H9 (cell line): ENCODE measurements at regions not wholly inside any gene's neighbourhood (a gene's known extent, or its start where the extent isn't known, plus 50 kb on each side); places are given as distances from the start of the nearest gene placed in this dataset.
"Not testable (repeated sequence)": the region's sequence is repeated elsewhere in the genome, so short reads cannot be mapped to it uniquely, and the experiment has no call there.

Experiments
- DNase-seq: peaks from one replicate; pipeline ENCODE4 v3.0.0-alpha.2; 2017
- H2AFZ ChIP-seq: one replicate; pipeline ENCODE4 v1.6.1; 2013; ENCODE audit warnings: mild to moderate bottlenecking, low read length, control low read depth, moderate library complexity
- H2AK5ac ChIP-seq: 2 replicates; pipeline ENCODE4 v1.6.1; 2013; ENCODE audit warnings: low read length, control low read depth, mixed read lengths; ENCODE audit not compliant: insufficient read length
- H2BK120ac ChIP-seq: one replicate; pipeline ENCODE4 v1.6.1; 2013; ENCODE audit warnings: low read depth, mild to moderate bottlenecking, low read length, control low read depth, inconsistent platforms; ENCODE audit not compliant: poor library complexity, severe bottlenecking
- H2BK12ac ChIP-seq: 2 replicates; pipeline ENCODE4 v1.6.1; 2013; ENCODE audit warnings: low read length, control low read depth, mixed read lengths, low read depth; ENCODE audit not compliant: insufficient read length
- H2BK15ac ChIP-seq: 2 replicates; pipeline ENCODE4 v1.6.1; 2013; ENCODE audit warnings: low read depth, low read length, control low read depth
- H2BK20ac ChIP-seq: one replicate; pipeline ENCODE4 v1.6.1; 2013; ENCODE audit warnings: low read depth, mild to moderate bottlenecking, low read length, control low read depth, inconsistent platforms; ENCODE audit not compliant: poor library complexity, severe bottlenecking
- H2BK5ac ChIP-seq: 2 replicates; pipeline ENCODE4 v1.6.1; 2013; ENCODE audit warnings: low read length, control low read depth, mixed read lengths; ENCODE audit not compliant: insufficient read length
- H3K14ac ChIP-seq: 2 replicates; pipeline ENCODE4 v1.6.1; 2013; ENCODE audit warnings: low read length, control low read depth; ENCODE audit not compliant: insufficient read depth
- H3K18ac ChIP-seq: 2 replicates; pipeline ENCODE4 v1.6.1; 2013; ENCODE audit warnings: low read depth, mild to moderate bottlenecking, mixed read lengths, low read length, control low read depth; ENCODE audit not compliant: insufficient read length
- H3K23ac ChIP-seq: 2 replicates; pipeline ENCODE4 v1.6.1; 2013; ENCODE audit warnings: low read length, control low read depth, mixed read lengths, low read depth; ENCODE audit not compliant: insufficient read length
- H3K23me2 ChIP-seq: 2 replicates; pipeline ENCODE4 v1.6.1; 2013; ENCODE audit warnings: low read depth, mild to moderate bottlenecking, mixed read lengths, low read length, control low read depth; ENCODE audit not compliant: insufficient read length, poor library complexity, severe bottlenecking
- H3K27ac ChIP-seq: 2 replicates; pipeline ENCODE4 v1.5.1; 2013; ENCODE audit warnings: low read length, control low read depth, mixed read lengths, low read depth; ENCODE audit not compliant: insufficient read length
- H3K27me3 ChIP-seq: 2 replicates; pipeline ENCODE4 v1.6.1; 2013; ENCODE audit warnings: low read length, control low read depth, inconsistent platforms; ENCODE audit not compliant: insufficient read depth
- H3K4ac ChIP-seq: 2 replicates; pipeline ENCODE4 v1.6.1; 2013; ENCODE audit warnings: low read depth, mild to moderate bottlenecking, control low read depth, inconsistent platforms, low read length, moderate library complexity
- H3K4me1 ChIP-seq: 2 replicates; pipeline ENCODE4 v1.6.1; 2013; ENCODE audit warnings: low read length, control low read depth, inconsistent platforms; ENCODE audit not compliant: insufficient read depth
- H3K4me2 ChIP-seq: 2 replicates; pipeline ENCODE4 v1.6.1; 2013; ENCODE audit warnings: low read length, control low read depth, mixed read lengths; ENCODE audit not compliant: insufficient read length, insufficient read depth
- H3K56ac ChIP-seq: 2 replicates; pipeline ENCODE4 v1.6.1; 2013; ENCODE audit warnings: low read depth, mild to moderate bottlenecking, mixed read lengths, low read length, control low read depth; ENCODE audit not compliant: insufficient read length
- H3K79me1 ChIP-seq: 2 replicates; pipeline ENCODE4 v1.6.1; 2013; ENCODE audit warnings: low read depth, mild to moderate bottlenecking, moderate library complexity, low read length, control low read depth, inconsistent platforms; ENCODE audit not compliant: insufficient read depth, poor library complexity, severe bottlenecking
- H3K79me2 ChIP-seq: 2 replicates; pipeline ENCODE4 v1.6.1; 2013; ENCODE audit warnings: low read length, control low read depth, inconsistent platforms; ENCODE audit not compliant: insufficient read depth
- H3K9ac ChIP-seq: 2 replicates; pipeline ENCODE4 v1.6.1; 2013; ENCODE audit warnings: low read length, control low read depth, mixed read lengths; ENCODE audit not compliant: insufficient read length; ENCODE audit errors: extremely low read depth
- H3K9me3 ChIP-seq: one replicate; pipeline ENCODE4 v1.6.1; 2013; ENCODE audit warnings: low read depth, low read length, inconsistent platforms; ENCODE audit not compliant: control insufficient read depth
- H3T11ph ChIP-seq: one replicate; pipeline ENCODE4 v1.6.1; 2013; ENCODE audit warnings: mild to moderate bottlenecking, low read length, control low read depth, inconsistent platforms
- H4K20me1 ChIP-seq: one replicate; pipeline ENCODE4 v1.6.1; 2013; ENCODE audit not compliant: control insufficient read depth, insufficient read length, insufficient read depth
- H4K5ac ChIP-seq: 2 replicates; pipeline ENCODE4 v1.6.1; 2013; ENCODE audit warnings: low read depth, mild to moderate bottlenecking, mixed read lengths, low read length, control low read depth; ENCODE audit not compliant: insufficient read length
- H4K8ac ChIP-seq: replicated peaks from 2 replicates; pipeline ENCODE4 v1.6.1; 2013; ENCODE audit warnings: low read length, control low read depth, mixed read lengths, low read depth; ENCODE audit not compliant: insufficient read length
- H4K91ac ChIP-seq: 2 replicates; pipeline ENCODE4 v1.6.1; 2013; ENCODE audit warnings: low read depth, mild to moderate bottlenecking, moderate library complexity, mixed read lengths, low read length, control low read depth; ENCODE audit not compliant: insufficient read length
- H3K27ac Mint-ChIP-seq, 3 experiments: 2 replicates in 2 of 3; 3 replicates in 1 of 3; pipeline ENCODE4 v1.8.0; 2020 to 2021; ENCODE audit warnings: mixed read lengths in 3 of 3, mild to moderate bottlenecking in 1 of 3, moderate library complexity in 1 of 3
- H3K27me3 Mint-ChIP-seq: 2 replicates; pipeline ENCODE4 v1.8.0; 2021; ENCODE audit warnings: low read depth, mild to moderate bottlenecking, moderate library complexity, mixed read lengths
- H3K36me3 Mint-ChIP-seq, 3 experiments: 2 replicates in 2 of 3; 3 replicates in 1 of 3; pipeline ENCODE4 v1.8.0; 2020 to 2021; ENCODE audit warnings: low read depth in 3 of 3, mixed read lengths in 3 of 3; ENCODE audit not compliant: insufficient read depth in 1 of 3
- H3K4me1 Mint-ChIP-seq, 2 experiments: 2 replicates each; pipeline ENCODE4 v1.8.0; 2020; ENCODE audit warnings: mixed read lengths in 2 of 2
- H3K4me3 Mint-ChIP-seq, 2 experiments: 2 replicates in 1 of 2; 3 replicates in 1 of 2; pipeline ENCODE4 v1.8.0; 2020 to 2021; ENCODE audit warnings: mild to moderate bottlenecking in 2 of 2, mixed read lengths in 2 of 2, moderate library complexity in 1 of 2
- H3K9me3 Mint-ChIP-seq, 2 experiments: 2 replicates in 1 of 2; 3 replicates in 1 of 2; pipeline ENCODE4 v1.8.0; 2020; ENCODE audit warnings: mild to moderate bottlenecking in 2 of 2, mixed read lengths in 2 of 2, moderate library complexity in 1 of 2
- whole genome bisulfite sequencing: extraction: QIAGEN DNeasy Blood & Tissue Kit; methylation state at CpG from one replicate; pipeline ENCODE4 v1.1.7; 2013; ENCODE audit warnings: missing lambda C conversion rate, low lambda C conversion rate, mixed read lengths; ENCODE audit not compliant: insufficient read length; ENCODE audit errors: extremely low coverage; 5-methylcytosine and 5-hydroxymethylcytosine counted together
- TF ChIP-seq, protein P1 (sequence below): fragments of 200-600 bp; sonication (generic); conservative IDR thresholded peaks from 3 replicates; pipeline ENCODE4 v1.8.0; 2021; ENCODE audit warnings: antibody characterized with exemption, mild to moderate bottlenecking

DNA sequence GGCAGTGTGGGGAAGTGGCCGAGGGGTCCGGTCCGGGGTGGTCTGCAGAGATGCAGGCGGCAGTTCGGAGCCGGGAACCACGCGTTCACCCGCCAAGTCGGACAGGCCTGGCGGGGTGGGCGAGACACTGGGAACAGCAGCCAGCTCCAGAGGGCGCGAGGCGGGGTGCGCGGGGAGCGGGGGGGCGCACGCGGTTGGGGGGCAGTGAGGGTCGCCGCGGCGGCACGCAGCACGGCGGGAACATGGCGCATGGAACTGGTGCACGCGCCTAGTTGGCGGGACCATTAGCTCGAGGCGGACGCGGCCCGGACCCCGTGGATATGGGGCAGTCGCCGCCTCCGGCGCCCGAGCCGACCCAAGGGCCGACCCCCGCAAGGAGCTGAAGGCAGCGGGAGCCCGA is 635.9 kb downstream of the ZNF37A start:
- no peak overlapping the region for H3K4ac ChIP-seq
- no CpG with 5 or more reads among the region's 48 CpGs for WGBS
- H3K56ac ChIP-seq = no peak overlapping the region
- H4K20me1 ChIP-seq = no peaks in the 10 kb centered on the region
- H3K4me1 ChIP-seq = no peaks in the 10 kb centered on the region
- no peak overlapping the region for H3K4me2 ChIP-seq
- no peak overlapping the region for H2AFZ ChIP-seq
- no peak overlapping the region for H3K18ac ChIP-seq
- H3K27me3 ChIP-seq = no peaks in the 10 kb centered on the region
- no peak overlapping the region for H3K27ac ChIP-seq
- H2BK120ac ChIP-seq = no peak overlapping the region
- H3K36me3 Mint-ChIP-seq = peaks cover 0 to 2% (median 0%) of the 10 kb centered on the region in 3 experiments; a peak in 3 of 7 replicates
- H2BK5ac ChIP-seq = no peak overlapping the region
- H3K79me2 ChIP-seq = no peaks in the 10 kb centered on the region
- H4K91ac ChIP-seq = no peak overlapping the region
- TF ChIP-seq, protein P1, sequence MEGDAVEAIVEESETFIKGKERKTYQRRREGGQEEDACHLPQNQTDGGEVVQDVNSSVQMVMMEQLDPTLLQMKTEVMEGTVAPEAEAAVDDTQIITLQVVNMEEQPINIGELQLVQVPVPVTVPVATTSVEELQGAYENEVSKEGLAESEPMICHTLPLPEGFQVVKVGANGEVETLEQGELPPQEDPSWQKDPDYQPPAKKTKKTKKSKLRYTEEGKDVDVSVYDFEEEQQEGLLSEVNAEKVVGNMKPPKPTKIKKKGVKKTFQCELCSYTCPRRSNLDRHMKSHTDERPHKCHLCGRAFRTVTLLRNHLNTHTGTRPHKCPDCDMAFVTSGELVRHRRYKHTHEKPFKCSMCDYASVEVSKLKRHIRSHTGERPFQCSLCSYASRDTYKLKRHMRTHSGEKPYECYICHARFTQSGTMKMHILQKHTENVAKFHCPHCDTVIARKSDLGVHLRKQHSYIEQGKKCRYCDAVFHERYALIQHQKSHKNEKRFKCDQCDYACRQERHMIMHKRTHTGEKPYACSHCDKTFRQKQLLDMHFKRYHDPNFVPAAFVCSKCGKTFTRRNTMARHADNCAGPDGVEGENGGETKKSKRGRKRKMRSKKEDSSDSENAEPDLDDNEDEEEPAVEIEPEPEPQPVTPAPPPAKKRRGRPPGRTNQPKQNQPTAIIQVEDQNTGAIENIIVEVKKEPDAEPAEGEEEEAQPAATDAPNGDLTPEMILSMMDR = no peak
- no peaks in the 10 kb centered on the region for H3K9me3 ChIP-seq
- no peak overlapping the region for H2BK20ac ChIP-seq
- H3K23me2 ChIP-seq = no peaks in the 10 kb centered on the region
- H3K14ac ChIP-seq = no peak overlapping the region
- H3K9ac ChIP-seq = no peak overlapping the region
- no peak overlapping the region for H4K5ac ChIP-seq
- H2BK12ac ChIP-seq = no peak overlapping the region
- no peak overlapping the region for H4K8ac ChIP-seq
- H3K9me3 Mint-ChIP-seq = peaks cover 60 to 62% of the 10 kb centered on the region in 2 experiments
- no peaks in the 10 kb centered on the region for H3K79me1 ChIP-seq
- H3K4me3 Mint-ChIP-seq = no peak overlapping the region
- no peak overlapping the region for H3K23ac ChIP-seq
- no peak overlapping the region for H3K27ac Mint-ChIP-seq
- no peak overlapping the region for H2AK5ac ChIP-seq
- no peaks in the 10 kb centered on the region for H3K27me3 Mint-ChIP-seq
- H3K4me1 Mint-ChIP-seq = no peaks in the 10 kb centered on the region
- H2BK15ac ChIP-seq = no peak overlapping the region
- DNase-seq = no peak
- no peak overlapping the region for H3T11ph ChIP-seq

DNA sequence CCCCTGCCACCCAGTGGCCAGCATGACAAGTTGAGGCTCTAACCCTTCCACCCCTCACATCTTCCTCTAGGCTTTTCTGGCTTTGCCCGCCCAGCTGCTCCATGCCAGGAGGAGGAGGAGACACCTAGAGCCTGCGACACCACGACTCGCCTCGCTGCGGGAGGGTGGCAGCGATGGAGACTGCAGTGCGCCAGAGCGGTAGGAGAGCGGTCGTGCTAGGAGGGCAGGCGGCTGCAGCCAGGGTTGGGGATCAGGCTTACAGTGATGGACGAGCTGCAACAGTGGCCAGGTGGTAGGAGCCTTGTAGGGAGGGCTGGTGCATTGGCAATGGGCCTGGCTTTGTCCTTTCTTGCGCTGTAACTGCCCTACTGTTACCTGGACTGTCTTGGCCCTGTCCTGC is 642.5 kb downstream of the ZNF37A start:
- H3T11ph ChIP-seq, H3K56ac ChIP-seq, H3K79me1 ChIP-seq, H2BK120ac ChIP-seq, H4K20me1 ChIP-seq, H2AFZ ChIP-seq, H3K18ac ChIP-seq, DNase-seq, H3K14ac ChIP-seq, H2BK20ac ChIP-seq, H2BK15ac ChIP-seq, H3K23me2 ChIP-seq, H3K23ac ChIP-seq, H3K27me3 Mint-ChIP-seq, H3K27ac Mint-ChIP-seq, H4K5ac ChIP-seq, H2AK5ac ChIP-seq, H3K4me1 Mint-ChIP-seq, H3K27me3 ChIP-seq, H4K8ac ChIP-seq, H3K4ac ChIP-seq, H3K4me2 ChIP-seq, H3K79me2 ChIP-seq, H3K4me1 ChIP-seq, H2BK12ac ChIP-seq, H2BK5ac ChIP-seq, H3K9ac ChIP-seq, H3K27ac ChIP-seq, H3K36me3 Mint-ChIP-seq, H4K91ac ChIP-seq, H3K4me3 Mint-ChIP-seq: not testable (repeated sequence)
- H3K9me3 Mint-ChIP-seq = peaks cover 63 to 65% of the 10 kb centered on the region in 2 experiments
- no CpG with 5 or more reads among the region's 14 CpGs for WGBS
- peaks cover 44% of the 10 kb centered on the region for H3K9me3 ChIP-seq
